Suppressor macrophage treated with lipopolysaccharide for 4 hours (primary cell): ENCODE measurements at regions not wholly inside any gene's neighbourhood (a gene's known extent, or its start where the extent isn't known, plus 50 kb on each side); places are given as distances from the start of the nearest gene placed in this dataset.

Source experiments
- DNase-seq: peaks from one replicate; pipeline ENCODE4 v3.0.0-alpha.2; 2020

GRCh38 chr5:52734557-52734956 is 53.2 kb upstream of the ITGA1 start:
- DNase-seq = no peak

GRCh38 chr5:52735139-52735538 is 52.6 kb upstream of the ITGA1 start:
- no peak for DNase-seq
